ENCODE measurements at regions not wholly inside any gene's neighbourhood (a gene's known extent, or its start where the extent isn't known, plus 50 kb on each side); places are given as distances from the start of the nearest gene placed in this dataset.

DNA sequence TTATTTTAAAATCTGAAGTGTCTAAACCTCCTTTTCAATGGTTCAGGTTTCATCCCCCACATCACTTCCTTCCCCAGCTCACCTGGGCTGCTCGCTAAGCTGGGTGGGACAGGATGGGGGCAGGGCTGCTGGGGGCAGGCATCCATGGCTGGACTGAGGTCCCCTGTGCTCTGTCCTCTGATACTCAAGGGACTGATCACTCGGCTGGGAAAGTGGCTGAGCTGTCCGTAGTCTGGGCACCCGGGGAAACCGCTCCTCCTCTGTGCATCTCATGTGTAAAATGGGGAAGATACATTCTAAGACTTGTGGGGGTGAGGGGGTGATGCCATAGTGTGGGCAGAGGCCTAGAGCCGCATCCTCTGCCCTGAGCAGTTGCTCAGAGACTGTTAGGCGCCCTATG, 411.2 kb downstream of the MATN1 start:
- TF ChIP-seq, protein P1, sequence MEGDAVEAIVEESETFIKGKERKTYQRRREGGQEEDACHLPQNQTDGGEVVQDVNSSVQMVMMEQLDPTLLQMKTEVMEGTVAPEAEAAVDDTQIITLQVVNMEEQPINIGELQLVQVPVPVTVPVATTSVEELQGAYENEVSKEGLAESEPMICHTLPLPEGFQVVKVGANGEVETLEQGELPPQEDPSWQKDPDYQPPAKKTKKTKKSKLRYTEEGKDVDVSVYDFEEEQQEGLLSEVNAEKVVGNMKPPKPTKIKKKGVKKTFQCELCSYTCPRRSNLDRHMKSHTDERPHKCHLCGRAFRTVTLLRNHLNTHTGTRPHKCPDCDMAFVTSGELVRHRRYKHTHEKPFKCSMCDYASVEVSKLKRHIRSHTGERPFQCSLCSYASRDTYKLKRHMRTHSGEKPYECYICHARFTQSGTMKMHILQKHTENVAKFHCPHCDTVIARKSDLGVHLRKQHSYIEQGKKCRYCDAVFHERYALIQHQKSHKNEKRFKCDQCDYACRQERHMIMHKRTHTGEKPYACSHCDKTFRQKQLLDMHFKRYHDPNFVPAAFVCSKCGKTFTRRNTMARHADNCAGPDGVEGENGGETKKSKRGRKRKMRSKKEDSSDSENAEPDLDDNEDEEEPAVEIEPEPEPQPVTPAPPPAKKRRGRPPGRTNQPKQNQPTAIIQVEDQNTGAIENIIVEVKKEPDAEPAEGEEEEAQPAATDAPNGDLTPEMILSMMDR (IDR thresholded peaks at IDR 0.05; ENCODE audit: unreplicated experiment in 3 of 3), result no peak
- H3K9me3 Mint-ChIP-seq, result no peaks in the 10 kb centered on the region
- H3K36me3 Mint-ChIP-seq (ENCODE audit: low read depth), result no peaks in the 10 kb centered on the region
- peaks cover 18% of the 10 kb centered on the region for H3K4me1 Mint-ChIP-seq
- H3K27me3 Mint-ChIP-seq (ENCODE audit: low read depth), result peaks cover 32% of the 10 kb centered on the region
- H3K4me3 Mint-ChIP-seq, result no peak overlapping the region
- H3K27ac Mint-ChIP-seq, result no peak overlapping the region

DNA sequence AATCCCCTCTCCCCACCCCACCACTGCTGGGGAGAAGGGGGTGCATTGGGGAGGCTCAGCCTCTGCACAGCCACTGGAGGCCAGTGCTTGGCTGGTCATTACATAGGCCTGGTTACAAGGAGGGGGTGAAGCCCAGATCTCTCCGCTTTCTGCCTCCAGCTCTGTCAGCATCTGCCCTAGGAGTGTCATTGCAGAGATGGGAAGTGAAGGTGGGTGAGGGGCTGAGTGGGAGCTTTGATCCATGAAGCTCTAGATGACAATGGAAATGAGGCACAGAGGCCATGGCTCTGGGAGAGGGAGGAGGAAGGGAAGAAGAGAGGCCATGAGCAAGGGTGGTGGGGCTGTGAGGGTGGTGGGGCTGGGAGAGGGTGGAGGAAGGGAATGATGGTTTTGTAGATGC, 411.6 kb downstream of the MATN1 start:
- TF ChIP-seq, protein P1 (IDR thresholded peaks at IDR 0.05; ENCODE audit: unreplicated experiment in 3 of 3), result no peak
- Mint-ChIP-seq H3K9me3 (no peaks in the 10 kb centered on the region), H3K36me3 (ENCODE audit: low read depth) (no peaks in the 10 kb centered on the region), H3K4me1 (peaks cover 18% of the 10 kb centered on the region), H3K27ac (no peak overlapping the region), H3K27me3 (ENCODE audit: low read depth) (peaks cover 32% of the 10 kb centered on the region), H3K4me3 (no peak overlapping the region)

DNA sequence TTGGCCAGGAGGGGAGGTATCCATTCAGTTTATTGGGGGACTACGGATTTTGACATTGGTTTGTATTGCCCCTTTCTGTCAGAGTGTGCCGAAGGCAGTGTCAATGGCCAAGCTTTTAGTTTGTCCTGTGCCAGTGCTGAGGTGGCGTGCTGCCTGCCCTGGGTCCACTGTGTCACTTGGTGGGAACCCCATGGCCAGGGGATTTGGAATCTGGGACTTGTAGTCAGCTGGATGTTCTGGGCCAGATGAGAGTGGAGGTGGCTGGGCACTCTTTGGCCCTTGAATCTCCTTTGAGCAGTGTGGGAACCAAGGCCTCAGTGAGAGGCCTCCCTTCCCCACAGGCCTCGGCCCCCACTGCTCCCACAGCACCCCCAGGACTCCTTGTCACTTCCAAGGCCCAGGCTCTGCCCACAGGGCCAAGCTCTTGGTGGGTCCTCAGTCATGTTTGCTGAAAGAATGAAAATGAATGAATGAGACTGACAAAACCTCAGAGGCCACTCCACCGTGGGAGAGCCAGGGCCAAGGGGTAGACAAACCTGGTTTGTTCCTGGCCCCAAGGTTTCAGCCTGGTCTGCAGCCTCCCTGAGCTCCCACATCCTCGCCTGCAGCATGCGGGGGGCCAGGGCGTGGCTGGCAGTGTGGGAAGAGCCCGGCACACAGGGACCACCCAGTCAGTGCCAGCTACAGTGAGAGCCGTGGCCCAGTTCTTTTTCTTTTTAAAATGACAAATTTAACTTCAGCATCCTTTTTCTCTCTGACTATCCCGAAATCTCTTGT, 412.2 kb downstream of the MATN1 start:
- Mint-ChIP-seq H3K9me3 (no peaks in the 10 kb centered on the region), H3K4me3 (no peak overlapping the region), H3K36me3 (ENCODE audit: low read depth) (no peaks in the 10 kb centered on the region), H3K27ac (no peak overlapping the region), H3K27me3 (ENCODE audit: low read depth) (peaks cover 29% of the 10 kb centered on the region), H3K4me1 (peaks cover 14% of the 10 kb centered on the region)
- TF ChIP-seq, protein P1 (IDR thresholded peaks at IDR 0.05; ENCODE audit: unreplicated experiment in 3 of 3), result no peak

DNA sequence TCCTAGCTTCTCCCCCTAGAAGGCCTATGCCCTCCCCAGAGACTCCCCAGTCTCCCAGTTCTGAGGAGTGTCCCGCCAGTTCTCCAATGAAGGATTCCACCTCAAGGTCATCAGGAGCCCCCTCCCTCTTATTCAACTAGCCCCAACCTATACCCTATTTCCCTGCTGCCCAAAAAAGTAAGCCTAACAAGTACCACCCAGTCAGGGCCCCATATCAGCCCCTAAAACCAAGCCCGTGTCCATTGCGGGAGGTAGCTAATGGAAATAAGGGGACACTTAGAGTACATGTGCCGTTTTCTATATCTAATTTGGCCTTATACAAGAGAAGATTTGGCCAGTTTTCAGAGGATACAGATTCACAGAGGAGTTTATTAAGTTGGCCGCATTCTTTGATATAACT, 416.2 kb downstream of the MATN1 start:
- H3K9me3 Mint-ChIP-seq, result no peaks in the 10 kb centered on the region

DNA sequence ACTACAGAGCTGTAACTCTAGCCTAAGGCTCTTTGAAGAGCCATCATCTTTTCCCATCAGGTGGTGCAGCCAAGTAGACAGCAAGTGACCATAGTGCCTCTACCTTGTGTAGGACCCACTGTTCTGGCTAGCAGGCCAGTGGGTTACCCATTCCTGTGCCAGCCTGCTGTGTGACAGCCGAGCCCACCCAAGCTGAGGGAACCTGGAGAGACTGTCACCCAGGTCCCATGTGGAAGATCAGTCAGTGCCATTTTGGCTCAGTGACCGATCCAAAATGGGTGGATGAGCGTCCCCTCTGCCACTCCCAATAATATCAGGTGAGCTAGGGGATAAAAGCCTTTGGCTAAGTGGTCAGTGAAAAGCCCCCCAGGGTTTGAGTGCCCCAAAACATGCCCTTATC, 417.9 kb downstream of the MATN1 start:
- H3K27me3 Mint-ChIP-seq (ENCODE audit: low read depth), result peaks cover 25% of the 10 kb centered on the region
- no peak overlapping the region for H3K27ac Mint-ChIP-seq
- no peaks in the 10 kb centered on the region for H3K9me3 Mint-ChIP-seq
- TF ChIP-seq, protein P1 (IDR thresholded peaks at IDR 0.05; ENCODE audit: unreplicated experiment in 3 of 3), result no peak
- no peaks in the 10 kb centered on the region for H3K4me1 Mint-ChIP-seq
- H3K4me3 Mint-ChIP-seq, result no peak overlapping the region
- no peaks in the 10 kb centered on the region for H3K36me3 Mint-ChIP-seq (ENCODE audit: low read depth)

More for the DNA sequence above, 416.2 kb downstream of the MATN1 start:
- H3K4me3 Mint-ChIP-seq, result no peak overlapping the region
- H3K36me3 Mint-ChIP-seq (ENCODE audit: low read depth), result no peaks in the 10 kb centered on the region
- H3K27ac Mint-ChIP-seq, result no peak overlapping the region
- H3K27me3 Mint-ChIP-seq (ENCODE audit: low read depth), result peaks cover 29% of the 10 kb centered on the region
- TF ChIP-seq, protein P1 (IDR thresholded peaks at IDR 0.05; ENCODE audit: unreplicated experiment in 3 of 3), result no peak
- no peaks in the 10 kb centered on the region for H3K4me1 Mint-ChIP-seq

DNA sequence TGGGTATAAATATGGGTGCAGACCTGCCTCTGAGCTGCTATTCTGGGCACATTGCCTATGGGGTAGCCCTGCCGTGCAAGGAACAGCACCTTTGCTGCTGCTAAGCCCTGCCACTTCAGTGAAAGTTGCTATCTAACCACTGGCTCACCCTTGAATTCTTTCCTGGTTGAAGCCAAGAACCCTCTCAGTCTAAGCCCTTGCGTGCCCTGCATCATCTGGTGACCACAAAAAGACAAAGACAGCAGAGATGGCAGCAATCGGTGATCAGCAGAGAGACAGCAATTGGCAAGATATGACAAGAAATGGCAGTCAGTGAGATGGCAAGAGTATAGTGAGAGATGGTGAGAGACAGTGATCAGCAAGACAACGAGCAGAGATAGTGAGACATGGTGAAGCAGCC, 418.3 kb downstream of the MATN1 start:
- H3K36me3 Mint-ChIP-seq (ENCODE audit: low read depth), result no peaks in the 10 kb centered on the region
- H3K9me3 Mint-ChIP-seq, result no peaks in the 10 kb centered on the region
- H3K27me3 Mint-ChIP-seq (ENCODE audit: low read depth), result peaks cover 25% of the 10 kb centered on the region
- H3K4me1 Mint-ChIP-seq, result no peaks in the 10 kb centered on the region
- TF ChIP-seq, protein P1 (IDR thresholded peaks at IDR 0.05; ENCODE audit: unreplicated experiment in 3 of 3), result no peak
- no peak overlapping the region for H3K27ac Mint-ChIP-seq
- no peak overlapping the region for H3K4me3 Mint-ChIP-seq
